ENCODE measurements at regions not wholly inside any gene's neighbourhood (a gene's known extent, or its start where the extent isn't known, plus 50 kb on each side); places are given as distances from the start of the nearest gene placed in this dataset.

GRCh38 chr14:82388488-82388887 lies 854.8 kb upstream of the SEL1L start:
- no peak for TF ChIP-seq CTCF (IDR thresholded peaks at IDR 0.05)
- no peak for TF ChIP-seq POLR2A (IDR thresholded peaks at IDR 0.05)
